Left renal pelvis (tissue), 4 donors: ENCODE measurements at regions not wholly inside any gene's neighbourhood (a gene's known extent, or its start where the extent isn't known, plus 50 kb on each side); places are given as distances from the start of the nearest gene placed in this dataset.
"Not testable (repeated sequence)": the region's sequence is repeated elsewhere in the genome, so short reads cannot be mapped to it uniquely, and the experiment has no call there.

Source experiments
- DNase-seq, 4 donors: peaks; one replicate each; pipeline ENCODE4 v3.0.0-alpha.2; 2013; ENCODE audit warnings: low read depth in 4 of 4, low spot score in 3 of 4

DNA sequence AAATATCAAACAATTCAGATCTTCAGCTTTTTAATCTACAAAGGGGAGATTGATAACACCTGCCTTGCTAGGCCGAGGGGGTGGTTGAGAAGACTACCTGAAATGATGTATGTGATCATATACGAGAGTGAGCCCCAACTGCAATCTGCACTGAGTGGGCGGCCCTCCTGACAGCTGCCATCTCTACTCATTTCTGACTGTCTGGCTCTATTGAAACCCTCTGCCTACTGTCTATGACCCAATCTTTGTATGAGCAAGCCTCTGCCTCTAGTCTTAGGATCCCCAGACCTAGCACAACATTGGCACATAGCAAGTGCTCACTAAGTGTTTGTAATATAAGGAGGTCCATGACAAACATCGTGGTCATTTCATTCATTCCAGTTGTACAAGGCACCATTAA, 144.4 kb upstream of the NR2F2 start:
- no peak for DNase-seq

DNA sequence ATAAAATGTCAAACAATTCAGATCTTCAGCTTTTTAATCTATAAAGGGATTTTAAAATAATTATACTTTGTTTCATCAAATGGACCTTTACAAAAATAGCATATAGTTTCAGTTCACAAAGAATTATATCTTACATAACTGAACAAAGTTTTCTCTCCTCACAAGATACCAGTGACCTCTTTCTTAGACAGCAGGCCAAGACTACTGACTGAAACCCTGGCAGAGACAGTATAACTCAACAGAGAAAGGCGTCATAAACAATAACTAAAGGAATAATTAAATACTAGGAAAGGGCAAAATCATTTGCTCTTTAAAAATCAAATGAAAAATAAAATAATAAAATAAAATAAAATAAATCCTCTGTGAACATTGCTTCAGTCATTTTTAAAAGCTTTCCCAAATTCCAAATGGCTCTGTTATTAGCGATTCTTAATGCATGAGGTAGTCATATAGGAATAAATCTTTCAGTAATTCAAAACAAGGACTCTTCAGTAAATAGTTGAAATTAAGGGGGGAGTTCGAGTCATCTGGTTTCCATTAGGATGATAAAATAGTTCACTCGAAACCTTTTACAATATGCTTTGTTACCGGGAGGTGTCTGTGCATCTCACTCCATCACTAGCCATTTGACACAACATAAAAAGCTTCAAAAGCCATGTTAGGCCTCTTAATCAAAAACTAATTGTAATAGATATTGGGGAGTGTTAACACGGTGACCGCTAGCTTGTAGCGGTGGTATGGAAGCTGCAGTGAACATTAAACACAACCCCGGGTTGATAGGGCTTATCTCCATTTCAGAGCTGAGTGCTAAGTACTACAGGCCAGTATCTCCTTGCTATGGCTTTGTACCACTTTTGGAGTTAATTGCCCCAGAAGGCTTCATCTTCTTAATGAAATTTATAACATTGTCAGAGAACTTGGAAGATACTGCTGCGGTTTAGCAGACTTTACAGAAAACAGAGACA, 142.9 kb upstream of the NR2F2 start:
- DNase-seq, result no peak

- no peak for DNase-seq
Measured at GRCh38 chr15:96197721-96198120, 132.8 kb upstream of the NR2F2 start.

DNA sequence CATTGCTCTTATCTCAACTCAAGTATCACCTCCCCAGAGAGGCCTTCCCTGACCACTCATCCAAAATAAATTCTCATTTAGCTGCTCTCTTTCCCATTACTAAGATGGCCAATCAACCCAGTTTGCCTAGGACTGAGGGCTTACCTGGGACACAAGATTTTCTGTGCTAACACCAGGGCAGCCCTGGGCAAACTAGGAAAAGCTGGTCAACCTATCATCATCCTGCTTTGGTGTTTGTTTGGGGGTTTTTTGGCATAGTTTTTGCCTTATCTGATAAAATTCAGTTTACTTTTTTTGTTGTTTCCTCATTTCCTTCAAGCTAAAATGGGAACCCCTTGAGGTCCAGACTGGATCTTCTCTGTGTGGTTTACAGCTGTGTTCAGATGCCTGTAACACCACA, 131.4 kb upstream of the NR2F2 start:
- DNase-seq, result no peak

DNA sequence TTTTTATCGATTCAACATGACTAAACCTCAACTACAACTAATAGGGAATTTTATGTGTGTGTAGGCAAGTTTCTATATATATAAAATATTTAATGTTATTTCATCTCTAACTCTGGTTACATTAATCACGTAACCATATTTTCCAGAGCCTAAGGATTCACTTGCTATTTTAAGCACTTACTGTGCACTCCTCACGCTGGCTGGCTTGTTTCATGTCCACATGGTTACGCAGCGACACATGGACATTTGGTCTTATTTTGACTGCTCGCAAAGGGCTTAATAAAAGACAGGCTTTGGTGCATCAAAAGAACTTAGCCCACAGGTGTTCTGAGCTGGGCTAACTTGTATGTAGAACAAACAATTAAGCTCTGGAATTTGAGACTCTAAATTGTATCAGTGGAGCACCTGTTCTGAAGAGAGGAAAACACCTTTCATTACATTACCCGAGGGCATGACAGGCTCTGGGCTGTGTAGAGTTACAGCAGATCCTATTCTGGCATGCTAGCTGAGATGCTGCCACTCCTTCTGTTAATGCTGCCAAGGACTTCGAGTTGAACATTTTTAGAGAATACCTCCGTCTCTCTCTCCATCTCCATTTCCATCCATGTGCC, 130.0 kb upstream of the NR2F2 start:
- DNase-seq, result no peak

DNA sequence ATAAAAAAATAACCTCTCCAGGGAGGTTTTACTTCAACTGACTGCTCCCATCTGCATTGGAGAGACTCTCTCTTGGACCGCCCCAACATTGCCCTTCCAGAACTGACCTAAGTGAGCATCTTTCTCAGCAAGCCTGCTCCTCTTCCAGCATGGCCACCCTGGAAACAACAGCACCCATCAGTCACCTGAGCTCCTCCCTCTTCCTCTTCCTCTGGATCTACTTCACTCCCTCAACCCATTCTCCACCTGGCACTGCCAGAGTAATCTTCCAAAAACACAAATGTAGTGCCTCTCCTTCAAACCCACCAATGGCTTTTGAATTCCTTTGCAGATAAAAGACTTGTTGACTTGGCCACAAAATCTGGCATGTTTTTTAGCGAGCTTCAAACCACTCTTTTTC, 128.8 kb upstream of the NR2F2 start:
- no peak for DNase-seq

GRCh38 chr15:96205588-96205987, 124.9 kb upstream of the NR2F2 start:
- not testable (repeated sequence) for DNase-seq

DNA sequence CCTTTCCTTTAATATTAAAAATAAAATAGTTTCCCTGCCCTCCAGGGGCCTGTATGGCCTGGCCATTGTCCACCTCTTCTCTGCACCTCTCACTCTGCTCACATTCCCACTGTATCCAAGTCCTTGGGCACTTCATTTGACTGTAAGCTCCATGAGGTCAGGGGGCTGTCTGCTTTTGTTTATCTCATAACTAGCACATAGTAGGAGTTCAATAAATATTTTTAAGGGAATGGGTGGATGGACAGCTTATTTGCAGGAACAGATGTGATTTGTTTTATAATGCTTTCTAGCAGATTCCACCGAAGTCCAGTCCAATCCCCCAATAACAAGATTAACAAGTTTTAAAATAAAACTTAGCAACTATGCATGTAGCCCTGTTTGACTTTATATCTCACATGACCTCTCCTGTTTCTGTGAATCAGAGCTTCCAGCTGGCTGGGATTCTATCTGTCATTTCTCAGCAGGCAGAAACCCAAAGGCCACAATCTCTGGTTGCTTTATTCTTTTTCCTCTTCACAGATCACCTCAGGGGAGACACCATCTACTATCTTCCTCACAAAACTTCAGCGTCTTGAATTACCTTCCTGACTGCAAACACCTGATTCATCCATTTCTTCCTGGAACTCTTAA, 123.0 kb upstream of the NR2F2 start:
- DNase-seq, result no peak

DNA sequence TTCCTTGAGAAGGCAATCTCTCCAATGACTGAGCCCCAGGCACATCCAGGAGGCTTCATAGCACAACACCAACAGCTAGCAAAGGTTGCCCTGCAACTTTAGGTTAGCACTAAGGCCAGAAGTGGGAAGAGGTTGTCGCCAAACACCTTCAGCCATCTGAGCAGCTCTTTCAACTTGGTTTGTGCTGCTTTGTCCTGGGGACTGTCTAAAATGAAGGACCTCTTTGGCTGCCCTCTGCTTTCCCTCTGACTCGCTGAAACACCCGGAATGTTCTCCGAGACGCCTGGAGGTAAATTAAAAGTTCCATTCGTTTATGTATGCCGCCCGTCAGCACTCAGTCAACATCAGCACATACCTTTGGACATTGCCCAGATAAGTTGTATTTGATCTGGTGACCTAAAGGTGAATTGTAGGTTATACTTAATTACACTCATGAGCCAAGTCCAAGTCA, 121.2 kb upstream of the NR2F2 start:
- DNase-seq, result no peak

- no peak for DNase-seq
Measured at GRCh38 chr15:96213045-96213444, 117.5 kb upstream of the NR2F2 start.

DNA sequence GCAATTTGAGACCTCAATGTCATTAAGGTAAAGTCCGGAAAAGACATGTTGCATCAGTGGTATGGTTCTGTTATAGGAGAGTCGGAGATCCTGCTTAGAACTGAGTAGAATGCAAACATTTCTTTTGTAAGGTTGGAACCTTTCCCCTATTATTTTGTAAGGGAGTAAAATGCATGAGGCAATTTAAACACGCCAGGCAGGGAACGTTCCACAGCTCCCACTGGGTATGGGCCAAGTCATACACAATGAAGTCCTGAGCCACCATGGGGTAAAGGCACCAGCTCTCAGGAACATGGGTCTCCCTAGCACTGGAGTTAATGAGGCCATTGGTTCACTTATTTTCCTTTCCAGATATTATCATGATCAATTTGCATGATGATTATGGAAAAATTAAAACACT, 116.6 kb upstream of the NR2F2 start:
- DNase-seq, result no peak

- not testable (repeated sequence) for DNase-seq
Measured at GRCh38 chr15:96216481-96216880, 114.0 kb upstream of the NR2F2 start.

GRCh38 chr15:96217983-96218382, 112.5 kb upstream of the NR2F2 start:
- no peak for DNase-seq

DNA sequence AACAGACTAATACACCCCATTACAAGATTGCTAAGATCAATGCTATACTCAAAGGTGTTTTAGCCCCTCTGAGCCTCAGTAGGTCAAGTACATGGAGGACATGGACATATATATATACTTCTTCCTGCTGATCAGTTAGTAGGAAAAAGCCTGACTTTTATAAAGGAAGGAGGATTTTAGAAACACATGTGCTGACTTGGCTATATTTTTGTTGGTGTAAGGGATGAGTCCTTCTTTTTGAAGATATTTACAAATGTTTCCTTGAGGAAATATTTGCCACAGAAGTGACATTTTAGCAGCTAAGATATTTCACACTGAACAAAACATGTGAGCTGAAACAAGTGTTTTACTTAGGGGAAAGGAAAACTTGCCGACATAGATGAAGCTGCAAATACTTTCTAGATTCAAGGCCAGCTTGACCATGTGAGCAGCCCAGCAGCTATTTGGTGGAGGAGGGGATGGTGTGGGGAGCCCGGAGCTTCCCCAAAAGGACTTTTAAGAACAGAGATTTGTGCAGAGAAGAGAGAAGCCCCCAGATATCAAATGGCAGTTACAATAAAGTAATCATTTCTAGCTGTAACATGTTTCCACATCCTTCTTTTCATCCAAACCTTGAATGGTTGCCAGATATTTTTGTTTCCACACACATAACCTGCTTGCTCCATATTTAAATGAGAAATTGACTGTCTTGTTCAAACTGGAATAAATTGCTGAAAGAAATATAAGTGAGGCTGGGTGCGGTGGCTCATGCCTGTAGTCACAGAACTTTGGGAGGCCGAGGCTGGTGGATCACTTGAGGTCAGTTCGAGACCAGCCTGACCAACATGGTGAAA, 111.7 kb upstream of the NR2F2 start:
- DNase-seq, result no peak

- no peak for DNase-seq
Measured at GRCh38 chr15:96219681-96220080, 110.8 kb upstream of the NR2F2 start.

GRCh38 chr15:96220657-96221056, 109.8 kb upstream of the NR2F2 start:
- DNase-seq, result no peak

- DNase-seq, result no peak
Measured at GRCh38 chr15:96222981-96223380, 107.5 kb upstream of the NR2F2 start.

DNA sequence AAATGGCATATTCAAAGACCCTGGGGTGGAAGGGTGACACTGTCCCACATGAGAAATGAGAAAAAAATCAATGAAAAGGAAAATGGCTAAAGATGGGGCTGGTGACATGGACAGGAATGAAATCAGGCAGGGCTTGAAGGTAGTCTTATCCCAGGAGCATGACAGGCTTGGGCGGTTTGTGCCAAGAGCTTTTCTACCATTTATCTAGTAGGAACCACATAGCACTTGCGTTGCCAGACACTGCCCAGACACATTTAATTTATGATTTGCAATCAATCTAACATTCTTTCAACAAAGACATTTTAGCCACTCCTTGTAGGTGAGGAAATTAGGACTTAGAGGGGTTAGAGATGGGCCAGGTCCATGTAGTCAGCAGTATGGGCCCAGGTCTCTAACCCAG, 106.6 kb upstream of the NR2F2 start:
- DNase-seq, result no peak

- DNase-seq, result no peak
Measured at GRCh38 chr15:96225642-96226259, 104.7 kb upstream of the NR2F2 start.

GRCh38 chr15:96230526-96231181, 99.8 kb upstream of the NR2F2 start:
- no peak for DNase-seq
